ENCODE measurements at regions not wholly inside any gene's neighbourhood (a gene's known extent, or its start where the extent isn't known, plus 50 kb on each side); places are given as distances from the start of the nearest gene placed in this dataset.

DNA sequence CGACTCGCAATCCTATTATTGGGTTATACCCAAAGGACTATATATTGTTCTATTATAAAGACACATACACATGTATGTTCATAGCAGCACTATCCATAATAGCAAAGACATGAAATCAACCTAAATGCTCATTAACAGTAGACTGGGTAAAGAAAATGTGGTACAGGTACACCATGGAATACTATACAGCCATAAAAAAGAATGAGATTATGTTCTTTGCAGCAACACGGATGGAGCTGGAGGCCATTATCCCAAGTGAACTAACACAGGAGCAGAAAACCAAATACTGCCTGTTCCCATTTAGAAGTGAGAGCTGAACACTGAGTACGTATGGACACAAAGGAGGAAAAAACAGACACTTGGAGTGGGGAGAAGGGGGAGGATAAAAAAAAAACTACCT, 536.8 kb upstream of the DPP6 start:
- H3K4me3 ChIP-seq (ENCODE audit: low read depth in 1 of 2, low read length in 1 of 2): no peak overlapping the region
- no peaks in the 10 kb centered on the region for H3K36me3 ChIP-seq
- no peaks in the 10 kb centered on the region for H3K4me1 ChIP-seq (ENCODE audit: control insufficient read depth in 1 of 2, insufficient read depth in 1 of 2, low read depth in 1 of 2, low read length in 1 of 2)
- no peaks in the 10 kb centered on the region for H3K9me3 ChIP-seq
- H3K27me3 ChIP-seq: no peaks in the 10 kb centered on the region
- H3K27ac ChIP-seq: no peak overlapping the region
- TF ChIP-seq, protein P1, sequence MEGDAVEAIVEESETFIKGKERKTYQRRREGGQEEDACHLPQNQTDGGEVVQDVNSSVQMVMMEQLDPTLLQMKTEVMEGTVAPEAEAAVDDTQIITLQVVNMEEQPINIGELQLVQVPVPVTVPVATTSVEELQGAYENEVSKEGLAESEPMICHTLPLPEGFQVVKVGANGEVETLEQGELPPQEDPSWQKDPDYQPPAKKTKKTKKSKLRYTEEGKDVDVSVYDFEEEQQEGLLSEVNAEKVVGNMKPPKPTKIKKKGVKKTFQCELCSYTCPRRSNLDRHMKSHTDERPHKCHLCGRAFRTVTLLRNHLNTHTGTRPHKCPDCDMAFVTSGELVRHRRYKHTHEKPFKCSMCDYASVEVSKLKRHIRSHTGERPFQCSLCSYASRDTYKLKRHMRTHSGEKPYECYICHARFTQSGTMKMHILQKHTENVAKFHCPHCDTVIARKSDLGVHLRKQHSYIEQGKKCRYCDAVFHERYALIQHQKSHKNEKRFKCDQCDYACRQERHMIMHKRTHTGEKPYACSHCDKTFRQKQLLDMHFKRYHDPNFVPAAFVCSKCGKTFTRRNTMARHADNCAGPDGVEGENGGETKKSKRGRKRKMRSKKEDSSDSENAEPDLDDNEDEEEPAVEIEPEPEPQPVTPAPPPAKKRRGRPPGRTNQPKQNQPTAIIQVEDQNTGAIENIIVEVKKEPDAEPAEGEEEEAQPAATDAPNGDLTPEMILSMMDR (IDR thresholded peaks at IDR 0.05): no peak

DNA sequence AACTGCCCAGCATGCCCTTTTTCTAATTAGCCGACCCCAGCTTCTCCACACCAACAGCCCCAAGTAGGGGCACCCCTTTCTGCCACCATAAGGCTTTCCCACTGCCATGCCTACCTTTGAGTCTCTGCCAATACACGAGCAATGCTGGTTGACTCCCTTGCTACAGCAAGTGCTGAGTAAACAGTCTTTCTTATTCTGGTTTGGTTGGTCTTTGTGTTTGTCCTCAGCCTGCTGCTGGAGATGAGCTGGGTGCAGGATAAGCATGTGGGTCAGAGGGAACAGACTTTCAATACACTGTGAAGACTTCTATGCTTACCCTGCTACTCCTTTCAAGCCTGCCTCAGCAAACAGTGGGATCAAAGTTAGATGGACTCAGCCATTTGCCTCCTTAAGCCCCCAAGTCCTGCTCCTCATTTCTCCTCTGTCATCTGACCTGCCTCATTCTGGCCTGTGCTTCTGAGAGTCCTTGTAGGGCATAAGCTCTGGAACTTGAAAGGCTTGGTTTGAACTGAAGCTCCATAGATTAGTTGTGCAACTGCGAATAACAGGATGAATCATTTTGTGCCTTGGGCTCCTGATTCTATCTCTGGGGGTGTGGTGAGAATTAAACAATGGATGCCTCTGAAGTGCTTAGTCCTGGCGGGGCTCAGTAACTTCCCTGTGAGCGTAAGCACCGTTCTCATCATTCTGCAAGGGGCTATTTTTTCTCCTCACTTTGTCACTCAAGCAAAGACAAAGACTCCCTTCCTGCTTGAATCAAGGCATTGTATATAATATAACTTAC, 533.8 kb upstream of the DPP6 start:
- H3K27ac ChIP-seq: no peak overlapping the region
- TF ChIP-seq, protein P1 (IDR thresholded peaks at IDR 0.05): no peak
- no peak overlapping the region for H3K4me3 ChIP-seq (ENCODE audit: low read depth in 1 of 2, low read length in 1 of 2)
- no peaks in the 10 kb centered on the region for H3K9me3 ChIP-seq
- H3K4me1 ChIP-seq (ENCODE audit: control insufficient read depth in 1 of 2, insufficient read depth in 1 of 2, low read depth in 1 of 2, low read length in 1 of 2): no peaks in the 10 kb centered on the region
- H3K36me3 ChIP-seq: no peaks in the 10 kb centered on the region
- H3K27me3 ChIP-seq: no peaks in the 10 kb centered on the region

DNA sequence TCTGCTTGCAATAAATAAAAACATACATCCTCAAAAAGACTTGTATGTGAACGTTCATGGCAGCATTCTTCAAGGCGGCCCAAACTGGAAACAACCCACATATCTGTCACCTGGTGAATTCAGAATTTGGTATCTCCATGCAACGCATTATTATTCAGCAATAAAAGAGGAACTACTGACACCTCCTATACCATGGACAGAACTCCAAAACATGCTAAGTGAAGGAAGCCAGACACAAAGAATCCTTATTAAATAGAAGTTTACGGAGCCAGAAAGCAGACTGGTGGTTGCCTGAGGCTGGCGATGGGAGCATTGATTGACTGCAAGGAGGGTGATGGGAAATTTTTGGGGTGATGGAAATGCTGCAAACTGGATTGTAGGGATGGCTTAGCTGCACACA, 530.8 kb upstream of the DPP6 start:
- Histone ChIP-seq H3K27ac (no peak overlapping the region), H3K4me1 (ENCODE audit: control insufficient read depth in 1 of 2, insufficient read depth in 1 of 2, low read depth in 1 of 2, low read length in 1 of 2) (no peaks in the 10 kb centered on the region), H3K4me3 (ENCODE audit: low read depth in 1 of 2, low read length in 1 of 2) (no peak overlapping the region), H3K36me3 (no peaks in the 10 kb centered on the region), H3K27me3 (no peaks in the 10 kb centered on the region), H3K9me3 (no peaks in the 10 kb centered on the region)
- TF ChIP-seq, protein P1 (IDR thresholded peaks at IDR 0.05): no peak

DNA sequence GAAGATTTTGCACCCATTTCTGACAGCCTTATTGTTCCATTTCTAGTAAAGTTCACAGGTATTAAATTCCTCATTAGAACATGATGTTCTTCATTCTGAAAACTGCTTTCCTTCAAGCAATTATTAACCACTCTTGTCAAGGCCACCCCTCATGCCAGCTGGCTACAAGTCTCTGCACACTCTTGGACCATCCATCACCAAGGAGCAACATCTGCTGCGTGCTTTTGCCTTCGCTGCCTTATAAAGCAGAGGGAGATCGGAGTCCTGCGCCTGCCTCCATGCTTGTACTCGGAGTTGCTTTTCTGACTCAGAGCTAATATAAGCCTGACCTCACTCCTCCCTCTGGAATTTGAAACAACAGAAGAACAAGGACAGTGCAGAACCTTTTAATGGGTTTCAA, 529.9 kb upstream of the DPP6 start:
- TF ChIP-seq, protein P1 (IDR thresholded peaks at IDR 0.05): no peak
- H3K36me3 ChIP-seq: no peaks in the 10 kb centered on the region
- no peaks in the 10 kb centered on the region for H3K27me3 ChIP-seq
- no peak overlapping the region for H3K4me3 ChIP-seq (ENCODE audit: low read depth in 1 of 2, low read length in 1 of 2)
- no peaks in the 10 kb centered on the region for H3K4me1 ChIP-seq (ENCODE audit: control insufficient read depth in 1 of 2, insufficient read depth in 1 of 2, low read depth in 1 of 2, low read length in 1 of 2)
- H3K9me3 ChIP-seq: no peaks in the 10 kb centered on the region
- H3K27ac ChIP-seq: no peak overlapping the region

DNA sequence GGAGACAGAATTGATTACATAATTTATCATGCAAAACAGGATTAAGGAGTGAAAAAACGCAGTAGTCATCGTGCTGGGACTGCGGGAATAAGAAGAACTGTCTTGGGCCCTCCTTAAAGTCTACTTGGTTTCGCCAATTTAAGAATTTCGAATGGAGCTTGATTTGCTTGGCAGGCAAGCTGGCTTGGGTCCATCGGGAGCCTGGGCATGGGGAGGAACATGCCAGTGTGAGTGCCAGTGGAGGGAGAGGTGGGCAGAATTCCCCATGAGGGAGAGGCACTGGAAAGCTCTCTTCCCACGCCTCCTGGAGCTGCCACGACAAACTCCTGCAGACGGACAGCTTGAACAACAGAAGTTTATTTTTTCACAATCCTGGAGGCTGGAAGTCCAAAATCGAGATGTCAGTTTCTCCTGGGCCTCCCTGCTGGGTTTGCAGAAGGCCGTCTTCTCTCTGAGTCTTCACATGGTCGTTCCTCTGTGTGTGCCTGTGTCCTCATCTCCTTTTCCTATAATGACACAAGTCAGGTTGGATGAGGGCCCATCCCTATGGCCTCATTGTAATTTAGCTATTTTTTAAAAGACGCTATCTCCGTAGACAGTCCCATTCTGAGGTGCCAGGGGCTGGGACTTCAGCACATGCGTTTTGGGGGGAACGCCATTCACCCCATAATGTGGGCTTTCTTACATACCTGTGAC, 528.7 kb upstream of the DPP6 start:
- H3K4me1 ChIP-seq (ENCODE audit: control insufficient read depth in 1 of 2, insufficient read depth in 1 of 2, low read depth in 1 of 2, low read length in 1 of 2): no peaks in the 10 kb centered on the region
- TF ChIP-seq, protein P1 (IDR thresholded peaks at IDR 0.05): no peak
- H3K27me3 ChIP-seq: no peaks in the 10 kb centered on the region
- H3K4me3 ChIP-seq (ENCODE audit: low read depth in 1 of 2, low read length in 1 of 2): no peak overlapping the region
- H3K36me3 ChIP-seq: no peaks in the 10 kb centered on the region
- no peak overlapping the region for H3K27ac ChIP-seq
- H3K9me3 ChIP-seq: no peaks in the 10 kb centered on the region

Data from neutrophil (primary cell).